Coronary artery (tissue), 2 donors: ENCODE measurements at regions not wholly inside any gene's neighbourhood (a gene's known extent, or its start where the extent isn't known, plus 50 kb on each side); places are given as distances from the start of the nearest gene placed in this dataset.
A peak's percentile ranks its signal among the peaks of the same experiment; 100 is the strongest.

Experiments
- DNase-seq: peaks from one replicate; pipeline ENCODE4 v3.0.0-alpha.2; 2017; ENCODE audit warnings: low spot score
- H3K27ac ChIP-seq, 2 donors: fragments of 200-600 bp; sonication (generic); one replicate each; pipeline ENCODE4 v1.5.1; 2016 to 2019
- H3K4me3 ChIP-seq: fragments of 200-600 bp; sonication (generic); 2 replicates; pipeline ENCODE4 v1.5.1; 2016; ENCODE audit warnings: mild to moderate bottlenecking, moderate library complexity
- TF ChIP-seq, protein P1 (sequence below): fragments of 200-600 bp; sonication (generic); IDR thresholded peaks from one replicate; pipeline ENCODE4 v1.5.1; 2019; ENCODE audit warnings: antibody characterized with exemption

- Histone ChIP-seq H3K4me3 (no peak overlapping the region), H3K27ac (no peak overlapping the region)
- DNase-seq = no peak
- TF ChIP-seq, protein P1, sequence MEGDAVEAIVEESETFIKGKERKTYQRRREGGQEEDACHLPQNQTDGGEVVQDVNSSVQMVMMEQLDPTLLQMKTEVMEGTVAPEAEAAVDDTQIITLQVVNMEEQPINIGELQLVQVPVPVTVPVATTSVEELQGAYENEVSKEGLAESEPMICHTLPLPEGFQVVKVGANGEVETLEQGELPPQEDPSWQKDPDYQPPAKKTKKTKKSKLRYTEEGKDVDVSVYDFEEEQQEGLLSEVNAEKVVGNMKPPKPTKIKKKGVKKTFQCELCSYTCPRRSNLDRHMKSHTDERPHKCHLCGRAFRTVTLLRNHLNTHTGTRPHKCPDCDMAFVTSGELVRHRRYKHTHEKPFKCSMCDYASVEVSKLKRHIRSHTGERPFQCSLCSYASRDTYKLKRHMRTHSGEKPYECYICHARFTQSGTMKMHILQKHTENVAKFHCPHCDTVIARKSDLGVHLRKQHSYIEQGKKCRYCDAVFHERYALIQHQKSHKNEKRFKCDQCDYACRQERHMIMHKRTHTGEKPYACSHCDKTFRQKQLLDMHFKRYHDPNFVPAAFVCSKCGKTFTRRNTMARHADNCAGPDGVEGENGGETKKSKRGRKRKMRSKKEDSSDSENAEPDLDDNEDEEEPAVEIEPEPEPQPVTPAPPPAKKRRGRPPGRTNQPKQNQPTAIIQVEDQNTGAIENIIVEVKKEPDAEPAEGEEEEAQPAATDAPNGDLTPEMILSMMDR = no peak
Measured at GRCh38 chr17:69605571-69605970, 191.1 kb downstream of the MAP2K6 start.

DNA sequence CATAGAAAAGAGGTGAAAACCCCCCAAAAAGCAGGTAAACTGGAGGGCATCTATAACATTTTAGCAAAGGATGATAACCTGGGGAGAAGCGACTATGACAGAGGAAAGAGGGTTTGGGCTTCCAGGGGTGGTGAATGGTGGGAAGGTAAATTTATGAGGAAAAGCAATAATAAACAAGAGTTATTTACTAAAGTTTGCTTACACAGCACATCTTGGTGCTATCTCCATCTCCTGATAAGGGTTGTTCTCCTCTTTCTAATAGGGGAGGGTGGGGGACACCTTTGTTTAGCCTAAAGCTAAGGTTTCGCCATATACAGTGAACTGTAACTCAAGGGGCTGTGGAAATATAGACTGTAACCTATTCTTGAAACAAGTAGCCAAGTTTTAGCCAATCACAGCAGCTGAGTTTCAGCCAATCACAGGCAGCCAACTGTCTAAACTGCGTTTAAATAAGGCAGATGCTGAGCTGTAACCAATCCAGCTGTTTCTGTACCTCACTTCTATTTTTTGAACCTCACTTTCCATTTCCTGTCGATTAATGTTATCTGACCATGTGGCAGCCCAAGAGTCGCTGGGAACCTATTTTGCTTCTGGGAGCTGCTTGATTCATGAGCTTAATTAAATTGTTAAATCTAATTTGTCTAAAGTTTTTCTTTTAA lies 191.8 kb downstream of the MAP2K6 start:
- TF ChIP-seq, protein P1 = no peak
- no peak overlapping the region for H3K4me3 ChIP-seq
- DNase-seq = no peak
- H3K27ac ChIP-seq = no peak overlapping the region

DNA sequence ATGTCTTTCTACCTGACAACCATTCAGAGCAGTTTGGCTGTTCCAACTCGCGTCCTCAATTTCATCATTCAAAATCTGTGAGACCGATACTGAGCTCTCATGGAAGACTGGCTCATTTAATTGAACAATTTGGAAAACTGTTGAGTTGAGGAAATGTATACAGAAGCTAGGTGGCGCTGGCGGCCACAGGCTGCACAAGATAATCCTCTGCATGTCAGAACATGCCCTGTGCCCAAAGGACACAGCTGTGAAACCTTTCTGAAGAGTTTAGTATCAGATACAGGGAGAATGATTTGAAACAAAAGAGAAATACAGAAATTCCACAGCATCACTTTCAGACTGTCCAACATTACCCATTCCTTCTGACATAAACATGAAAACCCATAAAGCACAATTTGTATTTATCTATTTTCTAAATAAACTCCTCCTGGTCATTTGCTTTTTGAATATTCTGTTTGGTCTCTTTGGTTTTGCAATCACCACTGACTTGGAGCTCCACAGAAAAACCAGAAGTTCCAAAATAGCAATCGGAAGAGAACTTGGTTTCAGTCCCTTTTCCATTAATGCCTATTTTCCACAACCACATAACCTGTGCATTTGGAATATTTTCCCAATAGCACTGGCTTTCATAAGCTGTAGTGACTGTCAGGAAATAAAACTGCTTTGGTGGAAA lies 192.8 kb downstream of the MAP2K6 start:
- peak overlapping the region in 1 of 2 donors; percentile 68 for H3K27ac ChIP-seq
- no peak overlapping the region for H3K4me3 ChIP-seq
- TF ChIP-seq, protein P1 = peak; percentile 67
- DNase-seq = peak; percentile 72

- DNase-seq = no peak
- Histone ChIP-seq H3K4me3 (no peak overlapping the region), H3K27ac (peak overlapping the region; percentile 54 to 55)
- TF ChIP-seq, protein P1 = no peak
Measured at GRCh38 chr17:69608141-69608540, 193.6 kb downstream of the MAP2K6 start.

DNA sequence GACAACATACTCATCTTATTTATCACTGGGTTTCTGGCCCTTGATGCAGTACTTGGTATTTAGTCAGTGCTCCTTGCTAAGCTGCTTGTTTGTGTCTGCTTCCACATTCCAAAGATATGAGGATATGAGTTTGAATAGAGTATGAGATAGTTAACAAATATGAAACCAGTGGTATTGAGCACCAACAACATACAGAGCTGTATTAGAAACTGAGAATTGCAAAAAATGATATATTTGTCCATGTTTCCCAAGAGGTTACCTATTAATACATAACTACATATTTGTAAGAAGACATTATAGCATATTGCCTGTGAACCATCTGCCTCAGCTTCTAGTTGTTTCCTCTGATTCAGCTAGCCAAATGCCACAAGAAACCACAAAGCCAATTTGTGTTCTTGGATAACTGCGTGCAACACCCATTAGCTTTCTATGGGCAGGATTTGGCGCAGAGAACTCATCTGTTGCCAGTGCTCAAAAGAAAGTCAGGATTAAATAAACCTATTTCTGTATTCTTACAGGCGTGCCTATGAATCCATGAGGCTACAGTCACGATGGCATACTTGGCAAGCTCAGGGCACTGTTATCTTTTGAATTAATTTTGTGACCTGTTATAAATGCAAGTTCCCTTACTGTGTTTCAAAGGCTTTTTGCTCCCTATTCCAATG lies 194.4 kb downstream of the MAP2K6 start:
- TF ChIP-seq, protein P1 = no peak
- H3K27ac ChIP-seq = peak overlapping the region; percentile 54 to 55
- no peak overlapping the region for H3K4me3 ChIP-seq
- no peak for DNase-seq

DNA sequence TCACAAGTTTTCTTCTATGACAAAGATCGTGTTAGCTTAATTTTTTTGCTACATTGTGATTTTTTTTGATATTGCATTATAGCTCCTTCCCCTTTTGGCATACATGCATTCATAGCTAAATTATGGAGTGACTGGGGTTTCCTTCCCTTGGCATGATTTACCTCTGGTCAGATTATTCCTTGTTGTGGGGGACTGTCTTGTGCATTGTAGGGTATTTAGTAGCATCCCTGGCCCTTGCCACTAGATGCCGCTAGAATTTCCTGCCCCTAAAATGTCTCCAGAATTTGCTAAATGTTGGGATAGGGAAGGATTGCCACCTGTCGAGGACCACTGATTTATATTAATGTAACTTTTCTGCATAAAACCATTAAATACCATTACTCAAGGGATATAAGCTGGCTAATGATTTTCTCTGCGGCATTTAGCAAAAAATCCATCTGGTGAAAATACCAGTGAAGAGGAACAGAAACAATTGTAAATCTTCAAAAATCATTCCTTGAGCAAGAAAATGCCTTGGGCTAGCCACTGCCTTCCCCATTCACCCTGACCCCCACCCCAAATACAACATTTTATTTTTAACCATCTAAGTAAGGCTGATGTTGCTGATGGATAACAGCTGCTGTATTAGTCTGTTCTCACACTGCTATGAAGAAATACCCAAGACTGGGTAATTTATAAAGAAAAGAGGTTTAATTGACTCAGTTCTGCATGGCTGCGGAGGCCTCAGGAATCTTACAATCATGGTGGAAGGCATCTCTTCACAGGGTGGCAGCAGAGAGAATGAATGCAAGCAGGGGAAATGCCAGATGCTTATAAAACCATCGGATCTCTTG lies 195.2 kb downstream of the MAP2K6 start:
- DNase-seq = no peak
- TF ChIP-seq, protein P1 = no peak
- Histone ChIP-seq H3K27ac (peak overlapping the region; percentile 54 to 55), H3K4me3 (no peak overlapping the region)
